GM21717 (cell line): ENCODE measurements at regions not wholly inside any gene's neighbourhood (a gene's known extent, or its start where the extent isn't known, plus 50 kb on each side); places are given as distances from the start of the nearest gene placed in this dataset.

Source experiments
- ATAC-seq: cut with Tn5 transposase; IDR thresholded peaks from one replicate; pipeline ENCODE4 v1.9.1; 2021; ENCODE audit warnings: mild to moderate bottlenecking, moderate library complexity; ENCODE audit not compliant: unreplicated experiment

DNA sequence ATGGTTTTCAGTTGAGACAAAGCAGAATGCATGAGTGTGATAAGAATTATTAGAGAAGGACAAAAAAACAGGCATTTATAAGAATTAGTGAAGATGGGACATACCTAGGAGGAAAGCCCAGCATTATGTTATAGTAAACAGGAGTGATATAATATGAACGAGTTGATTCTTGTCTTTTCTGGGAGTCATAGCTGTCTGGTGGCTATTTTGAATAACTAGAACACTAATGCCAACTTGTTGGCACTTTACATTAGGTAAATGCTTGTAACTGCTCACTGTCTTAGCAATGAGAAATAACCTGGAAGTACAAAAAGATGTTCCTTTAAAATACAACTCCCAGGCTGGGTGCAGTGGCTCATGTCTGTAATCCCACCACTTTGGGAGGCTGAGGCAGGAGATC is 540.8 kb upstream of the SPHKAP start:
- no peak for ATAC-seq

DNA sequence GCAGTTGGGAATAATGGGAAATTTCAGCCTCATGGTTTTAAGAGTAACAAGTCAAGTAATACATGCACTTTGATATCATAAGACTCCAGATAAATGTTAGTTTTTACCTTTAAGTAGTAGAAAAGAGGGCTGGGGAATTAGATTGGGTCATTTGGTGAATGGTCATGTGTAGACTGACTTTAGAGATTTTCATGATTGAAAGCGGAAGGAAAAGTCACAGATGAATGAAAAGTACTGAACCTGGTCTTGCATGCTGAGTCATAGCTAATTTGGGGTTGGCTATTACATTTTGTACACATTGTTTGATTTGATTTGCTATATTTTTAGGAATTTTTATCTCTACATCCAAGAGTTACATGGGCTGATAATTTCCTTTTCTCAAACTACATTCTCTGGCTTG is 539.4 kb upstream of the SPHKAP start:
- no peak for ATAC-seq

DNA sequence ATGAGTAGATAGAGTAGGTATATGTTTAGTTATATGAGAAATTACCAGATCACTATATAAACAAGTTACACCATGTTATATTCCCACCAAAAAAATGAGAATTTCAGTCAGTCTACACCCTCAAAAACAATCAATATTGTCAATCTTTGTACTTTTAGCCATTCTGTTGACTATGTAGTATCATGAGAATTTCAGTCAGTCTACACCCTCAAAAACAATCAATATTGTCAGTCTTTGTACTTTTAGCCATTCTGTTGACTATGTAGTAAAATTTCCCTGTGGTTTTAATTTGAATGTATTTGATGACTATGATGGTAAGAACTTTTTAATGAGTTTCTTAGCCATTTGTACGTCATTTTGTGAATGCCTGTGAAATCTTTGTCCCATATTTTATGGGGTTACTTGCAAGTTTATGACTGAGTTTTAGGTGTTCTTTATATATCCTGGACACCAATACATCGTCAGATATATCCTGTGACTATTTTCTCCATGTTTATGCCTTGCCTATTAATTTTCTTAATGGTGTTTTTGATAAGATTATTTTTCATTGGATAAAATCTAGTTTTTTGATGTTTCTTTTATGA is 528.4 kb upstream of the SPHKAP start:
- no peak for ATAC-seq

DNA sequence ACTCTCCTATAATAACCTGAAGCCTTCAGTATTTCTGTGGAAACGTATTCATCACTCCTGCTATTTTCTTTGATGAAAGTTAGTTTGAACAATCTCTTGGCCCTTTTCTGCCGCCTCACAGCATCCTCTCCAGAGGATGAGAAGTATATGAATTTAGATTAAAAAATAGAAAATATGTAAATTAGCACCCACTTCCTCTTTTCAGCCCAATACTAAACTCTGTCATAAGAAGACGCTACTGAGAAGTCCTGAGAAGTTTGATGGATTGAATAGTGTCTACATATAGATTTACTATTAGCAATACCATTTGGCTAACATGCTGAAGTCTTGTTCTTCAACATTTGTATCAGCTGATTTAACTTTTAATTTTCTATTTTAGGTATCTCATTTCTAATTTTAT is 526.4 kb upstream of the SPHKAP start:
- no peak for ATAC-seq

DNA sequence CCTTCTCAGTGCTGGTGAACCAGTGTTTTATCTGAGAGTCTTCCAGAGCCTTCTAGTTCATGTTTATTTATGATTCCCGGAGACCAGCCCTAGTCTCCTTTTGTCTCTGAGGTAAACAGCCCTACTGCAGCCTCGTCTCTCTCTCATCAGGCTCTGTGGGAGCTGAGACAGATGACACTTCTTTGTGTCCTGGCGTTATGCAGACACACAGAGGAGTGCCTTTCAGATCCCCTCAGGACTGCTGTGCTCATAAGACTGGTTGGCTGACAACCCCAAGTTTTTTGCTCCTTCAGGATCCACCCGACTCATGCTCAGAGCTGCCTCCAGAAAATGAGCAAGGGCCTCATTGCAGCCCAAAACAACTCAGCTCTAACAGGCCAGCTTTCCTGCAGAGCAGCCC is 523.8 kb upstream of the SPHKAP start:
- no peak for ATAC-seq

DNA sequence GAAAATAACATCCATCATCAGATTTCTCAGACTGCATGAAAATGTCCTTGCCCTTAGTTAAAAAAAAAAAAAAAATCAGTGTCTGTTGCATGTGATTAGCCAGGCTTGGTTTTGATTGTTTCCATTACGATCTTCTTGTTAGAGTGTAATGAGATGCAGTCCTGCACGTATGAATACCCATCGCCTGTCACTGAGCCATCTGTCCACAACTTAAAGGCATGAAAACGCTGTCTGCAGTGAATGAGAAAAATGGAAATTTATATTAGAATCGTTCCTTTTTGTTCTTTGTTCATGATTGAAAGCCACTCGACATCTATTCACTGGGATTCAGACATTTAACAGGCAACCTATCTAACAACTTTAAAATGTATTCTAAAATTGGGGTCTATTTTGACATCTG is 521.7 kb upstream of the SPHKAP start:
- ATAC-seq: no peak

DNA sequence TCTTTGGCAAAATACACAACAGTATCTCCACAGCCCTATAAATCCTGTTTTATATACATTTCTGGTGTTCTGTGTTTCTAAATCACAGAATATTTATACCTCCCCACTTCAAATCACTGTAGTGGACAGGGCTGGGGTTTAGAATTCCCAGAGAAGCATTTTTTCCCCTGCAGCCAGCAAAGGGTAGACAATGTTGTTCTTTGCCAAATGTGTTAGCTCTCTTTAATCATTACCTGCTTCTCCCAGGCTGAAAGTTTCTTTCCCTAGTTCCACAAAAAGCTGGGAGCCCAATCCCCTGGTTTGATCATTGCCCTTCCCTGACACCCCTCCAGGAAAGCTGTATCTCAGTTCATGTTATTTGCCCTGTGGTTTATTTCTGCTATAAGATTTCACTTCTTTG is 520.0 kb upstream of the SPHKAP start:
- ATAC-seq: no peak

DNA sequence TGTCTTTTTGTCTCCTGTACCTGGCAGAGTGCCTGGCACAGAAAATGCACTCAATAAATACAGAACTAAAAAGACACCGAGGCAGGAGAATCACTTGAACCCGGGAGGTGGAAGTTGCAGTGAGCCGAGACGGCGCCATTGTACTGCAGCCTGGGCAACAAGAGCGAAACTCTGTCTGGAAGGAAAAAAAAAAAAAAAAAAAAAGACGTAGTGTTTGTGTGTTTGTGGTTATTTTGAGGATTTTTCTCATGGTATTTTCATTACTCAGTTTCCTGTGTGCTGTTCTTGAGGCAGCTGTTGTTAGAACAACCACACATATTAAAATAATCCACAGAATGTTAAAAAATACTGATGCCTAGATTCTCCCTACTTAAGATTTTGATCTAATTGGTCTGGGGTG is 519.2 kb upstream of the SPHKAP start:
- ATAC-seq: no peak

DNA sequence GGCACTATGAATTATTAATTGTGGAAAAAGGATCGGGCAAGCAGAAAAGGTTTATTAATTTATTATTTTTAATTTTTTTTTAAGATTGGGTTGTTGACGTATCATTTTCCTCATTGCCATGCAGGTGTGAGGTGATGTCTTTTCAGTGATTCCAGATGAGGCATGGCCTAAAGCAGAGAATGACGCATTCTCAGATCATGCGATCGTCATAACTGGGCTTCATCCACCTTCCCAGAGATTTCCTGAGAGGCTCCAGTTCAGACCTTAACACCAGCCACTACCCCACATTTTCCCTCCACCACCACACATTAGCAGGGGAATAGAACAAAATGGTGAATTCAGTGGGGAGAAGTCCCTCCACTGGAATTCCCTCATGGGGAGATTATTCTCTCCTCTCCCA is 518.4 kb upstream of the SPHKAP start:
- no peak for ATAC-seq

DNA sequence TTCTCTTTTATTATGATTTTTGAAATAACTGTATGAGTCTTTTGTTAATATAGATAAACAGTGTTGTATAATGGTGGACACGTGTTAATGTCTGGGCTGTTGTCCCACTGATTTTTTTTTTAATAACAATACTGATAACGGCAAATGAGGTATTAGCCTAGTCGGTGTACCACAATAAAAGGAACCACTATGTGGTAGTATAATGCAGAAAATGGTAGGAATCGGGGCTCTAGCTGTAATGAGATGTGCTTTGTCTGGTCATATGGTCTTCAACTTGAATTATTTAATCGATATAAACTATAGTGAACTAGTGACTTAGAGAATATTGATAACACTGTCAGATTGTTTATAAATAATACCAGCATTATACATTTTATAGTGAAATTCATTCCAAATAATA is 517.9 kb upstream of the SPHKAP start:
- no peak for ATAC-seq

DNA sequence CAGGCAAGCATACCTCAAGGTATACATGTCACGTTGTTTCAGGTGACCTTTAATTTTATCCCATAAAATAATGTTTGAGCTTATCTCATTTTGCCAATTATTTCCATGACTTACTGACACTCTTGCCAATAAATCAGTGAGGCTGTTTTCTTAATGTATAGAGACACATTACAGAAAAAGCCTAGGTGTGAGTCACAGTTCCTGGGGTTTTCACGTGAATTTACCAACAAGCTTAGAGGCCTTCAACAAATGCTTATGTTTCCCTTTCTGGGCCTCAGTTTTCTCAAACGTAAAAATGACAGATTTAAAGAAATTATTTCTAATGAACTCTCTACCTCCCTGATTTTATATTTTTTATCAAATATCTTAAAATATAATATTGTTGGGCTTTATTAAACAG is 517.5 kb upstream of the SPHKAP start:
- ATAC-seq: no peak

DNA sequence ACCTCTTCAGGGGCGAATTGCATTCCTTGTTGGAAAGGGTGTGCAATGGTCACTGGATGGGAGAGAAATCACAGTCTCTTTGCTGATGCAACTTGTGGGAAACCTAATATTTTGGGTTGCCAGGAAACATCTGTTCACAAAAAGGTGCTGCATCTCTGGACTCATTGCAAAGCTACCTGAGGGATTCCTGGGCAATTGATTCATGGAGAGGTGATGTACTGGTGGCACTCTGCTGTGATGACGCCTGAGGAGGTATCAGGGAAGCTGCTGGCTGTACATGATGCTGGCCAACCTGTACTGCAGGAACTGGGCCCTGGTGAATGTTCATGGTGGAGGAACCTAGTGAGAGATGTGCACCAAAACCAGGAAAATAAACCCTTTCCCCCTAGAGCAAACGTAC is 516.0 kb upstream of the SPHKAP start:
- ATAC-seq: no peak

DNA sequence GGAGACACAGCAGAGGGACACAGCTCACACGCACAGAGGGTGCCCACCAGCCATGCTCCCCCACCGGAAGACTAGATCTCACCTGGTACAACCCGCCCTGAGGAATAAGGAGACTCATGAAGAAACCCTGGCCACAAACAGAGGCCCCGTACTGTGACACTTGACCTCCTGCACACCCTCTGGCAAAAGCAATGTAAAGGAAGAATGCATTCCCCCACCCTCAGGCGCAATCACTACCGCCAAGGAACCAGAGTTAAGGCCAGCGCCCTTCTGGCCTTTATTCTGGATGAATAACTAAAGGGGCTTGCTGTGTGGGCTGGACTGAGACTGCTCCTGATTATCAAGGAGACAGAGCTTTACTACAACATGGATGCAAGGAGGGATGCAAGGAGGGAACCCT is 509.2 kb upstream of the SPHKAP start:
- no peak for ATAC-seq

DNA sequence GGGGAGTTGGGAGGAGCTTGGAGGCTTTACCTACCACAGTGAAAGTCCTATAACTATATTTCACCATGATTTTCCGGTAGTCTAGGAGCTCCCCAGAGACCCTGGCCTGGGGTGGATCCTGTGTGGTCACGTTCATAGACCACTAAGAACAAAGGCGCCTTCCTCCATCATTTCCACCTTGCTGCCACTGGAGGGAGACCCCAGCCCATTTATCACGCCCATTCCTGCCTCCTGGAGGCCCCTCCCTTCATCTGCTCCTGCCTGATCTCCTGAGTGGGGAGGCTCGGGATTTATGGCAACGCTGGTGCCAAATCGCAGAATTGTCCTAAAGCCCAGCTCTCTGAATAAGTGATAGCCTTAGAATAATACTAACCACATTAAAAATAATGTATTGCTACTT is 507.6 kb upstream of the SPHKAP start:
- no peak for ATAC-seq

DNA sequence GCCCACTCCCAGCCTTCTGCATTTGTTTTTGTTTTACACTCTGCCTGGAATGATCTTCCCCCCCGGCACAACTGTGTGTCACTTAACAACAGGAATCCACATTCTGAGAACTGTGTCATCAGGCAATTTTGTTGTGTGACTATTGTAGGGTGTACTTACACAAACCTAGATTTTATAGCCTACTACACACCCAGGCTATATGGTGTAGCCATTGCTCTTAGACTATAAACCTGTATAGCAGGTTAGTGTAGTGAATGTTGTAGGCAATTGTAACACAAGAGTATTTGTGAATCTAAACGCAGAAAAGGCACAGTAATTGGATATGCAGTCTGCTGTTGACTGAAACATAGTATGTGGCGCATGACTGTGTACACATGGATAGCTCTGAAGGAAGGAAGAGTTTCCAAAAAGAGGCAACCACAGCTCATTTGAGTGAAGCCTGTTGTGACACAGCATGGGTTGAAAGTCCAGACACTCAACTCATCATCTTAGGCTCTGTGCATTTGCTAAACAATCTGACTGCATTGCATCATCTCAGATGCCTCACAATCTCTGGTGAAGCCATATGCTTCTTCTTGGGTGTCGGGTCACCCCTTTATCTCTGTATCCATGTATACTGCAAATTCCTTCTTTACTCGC is 506.6 kb upstream of the SPHKAP start:
- no peak for ATAC-seq

DNA sequence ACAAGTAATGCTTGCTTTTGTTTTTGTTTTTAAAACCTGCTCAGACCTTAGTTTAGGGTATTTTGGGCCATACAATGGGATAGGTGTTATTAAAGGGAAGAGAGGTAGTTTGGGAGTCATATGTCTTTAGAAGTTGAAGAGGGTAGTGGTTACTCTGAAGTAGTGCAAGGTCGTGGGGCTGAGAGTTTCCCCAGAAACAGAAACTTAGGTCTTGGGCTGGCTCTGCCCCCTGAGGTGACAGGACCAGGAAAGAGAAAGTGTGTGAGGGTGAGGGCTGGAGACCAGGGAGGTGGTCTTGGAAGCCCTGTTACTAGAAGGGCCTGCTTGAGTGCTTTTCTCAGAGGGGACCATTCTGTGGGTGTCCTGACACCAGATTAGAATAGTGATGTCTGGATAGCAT is 500.5 kb upstream of the SPHKAP start:
- ATAC-seq: no peak

DNA sequence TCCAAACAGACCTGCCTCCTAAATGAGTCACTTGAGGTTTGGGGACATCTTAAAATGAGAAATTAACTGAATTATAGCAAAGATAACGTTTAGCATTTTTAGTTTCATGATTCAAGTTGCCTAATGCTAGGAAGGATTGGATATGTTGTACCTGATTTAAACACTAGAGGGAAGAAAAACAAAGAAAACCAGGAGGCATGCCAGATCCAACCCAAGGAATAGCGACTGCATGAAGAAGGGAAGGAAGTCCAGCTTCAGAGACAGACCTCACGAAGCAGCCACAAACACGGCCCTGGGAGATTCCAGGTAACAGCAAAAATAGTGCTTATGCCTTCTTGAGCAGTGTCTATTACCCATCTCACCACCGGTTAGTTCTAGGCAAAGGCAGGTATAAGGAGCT is 499.9 kb upstream of the SPHKAP start:
- no peak for ATAC-seq

DNA sequence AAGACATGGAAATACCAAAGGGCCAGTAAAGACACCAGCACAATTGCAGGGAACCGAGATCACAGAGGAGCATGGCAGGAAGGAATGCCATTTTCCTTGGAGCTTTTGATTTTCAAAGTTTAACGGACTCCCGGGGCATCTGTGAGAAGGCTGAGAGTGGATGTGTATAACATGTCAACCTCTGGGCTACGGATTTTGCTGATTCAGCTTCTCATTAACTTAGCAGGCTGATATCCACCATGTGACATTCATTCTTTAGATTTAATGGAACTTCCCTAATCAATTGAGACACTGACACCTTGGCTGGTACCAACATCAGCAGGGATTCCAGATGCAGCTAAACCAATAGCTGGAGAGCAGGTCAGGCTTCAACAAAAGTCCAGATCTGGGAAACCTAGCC is 496.6 kb upstream of the SPHKAP start:
- no peak for ATAC-seq

DNA sequence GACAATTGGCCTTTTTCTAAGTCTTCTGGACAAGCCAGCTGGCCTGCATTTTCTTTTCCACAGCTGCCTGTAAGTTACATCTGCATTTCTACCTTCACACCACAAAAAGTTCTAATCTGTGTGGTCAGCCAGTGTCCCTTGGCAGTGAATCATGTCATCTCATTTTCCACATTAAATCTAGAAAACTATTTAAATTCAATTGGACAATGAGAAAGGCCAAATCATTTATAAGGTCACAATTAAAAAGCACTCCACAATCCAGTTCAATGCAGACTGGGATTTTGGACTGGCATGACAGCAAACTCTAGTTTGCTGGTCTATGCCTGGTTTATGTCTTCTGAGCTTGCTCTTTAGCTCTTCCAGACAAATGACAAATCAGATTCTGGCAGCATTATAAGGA is 494.2 kb upstream of the SPHKAP start:
- ATAC-seq: no peak

DNA sequence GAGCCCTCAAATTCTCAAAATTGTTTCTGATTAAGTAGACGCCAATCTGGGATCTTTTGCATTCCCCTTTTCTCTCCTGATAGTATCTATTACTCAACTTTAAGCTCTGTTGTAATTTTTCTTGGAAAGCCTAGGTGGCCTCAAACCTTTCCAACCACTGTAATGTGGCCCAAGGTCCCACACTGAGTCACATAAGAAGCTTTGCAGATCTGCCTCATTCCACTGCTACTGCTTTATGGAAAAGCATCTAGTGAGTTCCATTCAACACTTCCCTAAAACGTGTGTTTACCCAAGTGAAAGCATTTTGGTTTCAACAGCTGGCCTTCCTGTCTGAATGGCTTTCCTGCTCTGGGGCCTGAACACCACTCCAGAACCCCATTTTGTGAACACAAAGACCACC is 493.6 kb upstream of the SPHKAP start:
- ATAC-seq: no peak

DNA sequence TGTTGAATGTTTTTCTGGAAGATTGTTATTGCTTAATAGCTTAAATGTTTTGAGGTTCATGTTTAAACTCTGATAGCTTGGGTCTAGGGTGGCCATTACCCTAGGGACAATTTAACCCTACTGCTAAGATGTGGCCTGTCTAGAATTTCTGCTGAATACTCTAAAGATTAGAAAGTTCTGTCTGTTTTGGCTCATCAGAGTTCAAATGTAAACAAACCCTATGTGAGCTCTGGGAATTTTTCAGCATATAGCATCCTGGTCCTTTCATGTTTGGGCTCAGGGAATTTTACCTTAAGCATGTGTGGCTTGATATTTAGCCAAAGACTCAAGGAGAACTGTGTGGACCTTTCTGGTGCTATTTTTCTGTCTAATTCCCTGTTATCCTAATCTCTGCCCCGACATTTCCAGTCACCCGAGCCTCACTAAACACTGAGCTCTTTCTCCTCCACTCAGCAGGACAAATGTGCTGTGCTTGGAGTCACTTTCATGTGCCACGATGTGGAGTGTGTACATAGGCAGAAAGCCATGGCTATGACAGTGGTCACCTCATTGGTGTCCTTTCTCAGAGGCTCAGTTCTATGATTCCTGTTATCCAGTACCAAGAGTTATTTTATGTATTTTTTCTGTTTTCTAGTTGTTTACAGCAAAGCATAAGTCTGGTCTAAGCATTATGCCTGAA is 492.5 kb upstream of the SPHKAP start:
- ATAC-seq: no peak

DNA sequence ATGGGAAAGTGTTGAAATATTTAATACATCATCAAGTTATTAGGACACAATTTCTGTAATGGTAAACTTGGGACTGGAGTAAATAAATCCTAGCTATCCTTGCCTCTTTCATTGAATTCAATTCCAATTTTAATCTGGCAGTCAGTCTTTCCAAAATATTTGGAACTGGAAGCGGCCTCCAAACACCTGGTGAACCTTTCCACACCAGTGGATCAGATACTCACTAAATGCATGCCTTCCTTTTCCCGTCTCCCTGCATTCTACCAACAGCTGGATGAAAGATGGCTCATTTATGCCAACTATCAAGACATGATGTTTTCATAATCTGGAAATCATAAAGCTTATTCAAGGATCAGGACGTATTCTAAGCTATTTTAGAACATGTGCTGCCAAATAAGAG is 488.2 kb upstream of the SPHKAP start:
- no peak for ATAC-seq

DNA sequence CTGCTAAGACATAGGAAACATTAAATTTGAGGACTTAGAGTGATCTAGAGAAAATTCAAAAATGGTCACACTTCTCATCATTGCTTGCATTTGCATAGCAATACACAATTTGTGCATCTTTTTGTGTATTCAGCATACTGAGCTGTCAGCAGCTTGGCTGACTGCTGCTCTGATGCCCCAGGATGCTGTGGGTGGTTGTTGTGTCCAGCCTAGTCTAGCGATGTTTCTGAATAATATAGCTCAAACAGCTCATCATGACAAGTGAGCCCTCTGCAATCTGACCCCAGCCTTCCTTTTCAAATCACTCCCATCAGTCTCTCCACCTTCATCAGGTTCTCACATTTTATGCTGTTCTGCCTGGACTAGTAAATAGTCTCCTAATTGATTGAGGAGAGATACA is 483.7 kb upstream of the SPHKAP start:
- no peak for ATAC-seq
